ENCODE measurements at regions not wholly inside any gene's neighbourhood (a gene's known extent, or its start where the extent isn't known, plus 50 kb on each side); places are given as distances from the start of the nearest gene placed in this dataset.

DNA sequence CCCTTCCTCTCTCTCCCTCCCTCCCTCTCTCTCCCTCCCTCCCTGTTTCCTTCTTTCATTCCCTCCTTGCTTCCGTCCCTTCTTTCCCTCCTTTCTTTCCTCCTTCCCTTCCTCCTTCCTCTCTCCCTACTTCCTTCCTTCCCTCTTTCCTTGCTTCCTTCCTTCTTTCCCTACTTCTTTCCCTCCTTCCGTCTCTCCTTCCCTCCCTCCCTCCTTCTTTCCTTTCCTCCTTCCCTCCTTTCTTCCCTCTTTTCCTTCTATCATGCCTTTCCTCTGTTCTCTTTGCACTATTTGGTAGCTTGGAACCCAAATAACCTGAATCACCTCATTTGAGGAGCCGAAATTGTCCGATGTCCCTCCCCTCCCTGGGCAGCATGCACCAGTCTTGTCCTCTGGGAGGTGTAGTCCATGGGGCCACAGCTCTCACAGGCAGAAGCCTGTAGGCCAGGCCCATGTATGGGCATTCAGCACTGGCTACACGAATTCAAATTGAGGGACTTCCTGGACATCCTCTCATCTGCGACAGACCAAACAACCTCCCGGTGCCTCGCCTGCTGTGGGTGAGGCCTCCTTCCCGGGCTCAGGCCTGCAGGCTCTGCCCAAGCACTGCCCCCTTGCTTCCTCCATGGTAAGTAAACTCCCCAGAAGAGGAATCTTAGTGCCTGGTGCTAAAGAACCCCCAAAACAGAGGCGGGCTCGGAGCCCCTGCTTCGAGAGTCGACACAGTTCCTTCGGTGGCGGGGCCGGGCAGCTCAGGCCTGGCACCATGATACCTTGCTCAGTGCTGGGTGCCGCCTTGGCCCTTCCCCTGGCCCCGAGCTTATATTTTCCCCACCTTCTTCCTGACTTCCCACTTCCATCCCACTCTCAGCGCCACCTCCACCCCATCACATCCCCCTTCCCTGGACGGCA lies 454.1 kb upstream of the CADM1 start:
- no peak overlapping the region for H3K27ac Mint-ChIP-seq (ENCODE audit: unreplicated experiment)
- no peak overlapping the region for H3K4me3 Mint-ChIP-seq (ENCODE audit: unreplicated experiment)
- no peaks in the 10 kb centered on the region for H3K9me3 Mint-ChIP-seq (ENCODE audit: unreplicated experiment)
- no peak for DNase-seq (ENCODE audit: extremely low spot score, unreplicated experiment)
- no peaks in the 10 kb centered on the region for H3K36me3 Mint-ChIP-seq (ENCODE audit: unreplicated experiment)
- peaks cover 3% of the 10 kb centered on the region for H3K4me1 Mint-ChIP-seq (ENCODE audit: unreplicated experiment)
- TF ChIP-seq, protein P1, sequence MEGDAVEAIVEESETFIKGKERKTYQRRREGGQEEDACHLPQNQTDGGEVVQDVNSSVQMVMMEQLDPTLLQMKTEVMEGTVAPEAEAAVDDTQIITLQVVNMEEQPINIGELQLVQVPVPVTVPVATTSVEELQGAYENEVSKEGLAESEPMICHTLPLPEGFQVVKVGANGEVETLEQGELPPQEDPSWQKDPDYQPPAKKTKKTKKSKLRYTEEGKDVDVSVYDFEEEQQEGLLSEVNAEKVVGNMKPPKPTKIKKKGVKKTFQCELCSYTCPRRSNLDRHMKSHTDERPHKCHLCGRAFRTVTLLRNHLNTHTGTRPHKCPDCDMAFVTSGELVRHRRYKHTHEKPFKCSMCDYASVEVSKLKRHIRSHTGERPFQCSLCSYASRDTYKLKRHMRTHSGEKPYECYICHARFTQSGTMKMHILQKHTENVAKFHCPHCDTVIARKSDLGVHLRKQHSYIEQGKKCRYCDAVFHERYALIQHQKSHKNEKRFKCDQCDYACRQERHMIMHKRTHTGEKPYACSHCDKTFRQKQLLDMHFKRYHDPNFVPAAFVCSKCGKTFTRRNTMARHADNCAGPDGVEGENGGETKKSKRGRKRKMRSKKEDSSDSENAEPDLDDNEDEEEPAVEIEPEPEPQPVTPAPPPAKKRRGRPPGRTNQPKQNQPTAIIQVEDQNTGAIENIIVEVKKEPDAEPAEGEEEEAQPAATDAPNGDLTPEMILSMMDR (IDR thresholded peaks at IDR 0.05) = no peak
- H3K27me3 Mint-ChIP-seq (ENCODE audit: unreplicated experiment) = peaks cover 33% of the 10 kb centered on the region

DNA sequence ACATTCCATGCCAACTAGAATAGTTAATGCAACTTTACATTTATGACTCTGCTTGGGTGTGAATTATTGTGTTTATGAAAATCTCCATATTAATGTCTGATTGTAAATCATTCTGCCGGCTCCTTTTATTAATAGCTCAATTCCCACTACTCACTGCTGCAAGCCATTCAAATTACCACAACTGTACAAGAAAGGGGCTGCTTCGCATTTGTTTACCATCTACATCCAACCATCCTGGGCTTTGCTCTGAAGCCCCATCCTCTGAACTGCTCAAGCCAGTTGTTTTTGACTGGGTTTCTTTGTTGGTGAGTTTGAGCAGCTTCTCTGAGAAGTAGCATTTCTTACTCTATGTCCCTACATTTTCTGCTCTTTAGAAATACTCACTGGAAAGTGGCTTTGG lies 451.6 kb upstream of the CADM1 start:
- Mint-ChIP-seq H3K9me3 (ENCODE audit: unreplicated experiment) (peaks cover 9% of the 10 kb centered on the region), H3K27ac (ENCODE audit: unreplicated experiment) (no peak overlapping the region), H3K27me3 (ENCODE audit: unreplicated experiment) (peaks cover 26% of the 10 kb centered on the region), H3K4me3 (ENCODE audit: unreplicated experiment) (no peak overlapping the region), H3K36me3 (ENCODE audit: unreplicated experiment) (no peaks in the 10 kb centered on the region), H3K4me1 (ENCODE audit: unreplicated experiment) (peaks cover 3% of the 10 kb centered on the region)
- TF ChIP-seq, protein P1 (IDR thresholded peaks at IDR 0.05) = no peak
- DNase-seq (ENCODE audit: extremely low spot score, unreplicated experiment) = no peak

DNA sequence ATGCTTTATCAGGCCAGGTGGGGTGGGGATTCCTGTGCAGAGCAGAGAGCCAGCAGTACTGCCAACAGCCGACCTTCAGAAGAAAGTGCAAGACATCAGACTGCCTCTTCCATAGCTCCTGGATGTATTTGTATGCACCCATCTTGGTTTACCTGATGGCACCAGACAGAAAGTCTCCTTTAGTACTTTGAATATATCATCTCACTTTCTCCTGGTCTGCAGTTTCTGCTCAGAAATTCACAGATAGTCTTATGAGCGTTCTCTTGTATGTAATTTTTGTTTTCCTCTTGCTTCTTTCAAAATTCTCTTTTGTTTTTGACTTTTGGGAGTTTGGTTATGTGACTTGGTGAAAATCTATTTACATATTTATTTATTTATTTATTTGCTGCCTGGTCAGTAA lies 446.4 kb upstream of the CADM1 start:
- Mint-ChIP-seq H3K4me1 (ENCODE audit: unreplicated experiment) (no peaks in the 10 kb centered on the region), H3K36me3 (ENCODE audit: unreplicated experiment) (peaks cover 1% of the 10 kb centered on the region), H3K9me3 (ENCODE audit: unreplicated experiment) (peaks cover 17% of the 10 kb centered on the region), H3K4me3 (ENCODE audit: unreplicated experiment) (no peak overlapping the region), H3K27ac (ENCODE audit: unreplicated experiment) (no peak overlapping the region), H3K27me3 (ENCODE audit: unreplicated experiment) (peaks cover 23% of the 10 kb centered on the region)
- TF ChIP-seq, protein P1 (IDR thresholded peaks at IDR 0.05) = no peak
- DNase-seq (ENCODE audit: extremely low spot score, unreplicated experiment) = no peak

DNA sequence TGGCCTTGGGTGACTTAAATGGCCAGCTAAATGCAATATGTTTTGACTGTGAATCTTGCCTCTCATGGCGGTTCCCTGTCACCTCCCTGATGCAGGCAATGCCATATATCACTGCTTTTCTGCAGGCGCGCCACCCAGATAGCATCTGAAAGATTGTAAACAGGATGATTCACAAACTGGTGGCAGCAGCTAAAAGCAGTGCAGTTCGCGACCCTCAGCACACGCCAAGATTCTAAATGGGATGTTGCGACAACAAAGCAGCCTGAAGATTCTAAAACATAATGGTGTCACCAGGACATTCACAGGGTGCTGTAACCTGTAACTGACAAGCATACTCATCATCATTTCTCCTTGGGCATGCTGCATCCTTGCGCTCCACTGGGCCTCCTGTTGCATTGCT lies 440.4 kb upstream of the CADM1 start:
- TF ChIP-seq, protein P1 (IDR thresholded peaks at IDR 0.05) = no peak
- DNase-seq (ENCODE audit: extremely low spot score, unreplicated experiment) = no peak
- no peak overlapping the region for H3K27ac Mint-ChIP-seq (ENCODE audit: unreplicated experiment)

DNA sequence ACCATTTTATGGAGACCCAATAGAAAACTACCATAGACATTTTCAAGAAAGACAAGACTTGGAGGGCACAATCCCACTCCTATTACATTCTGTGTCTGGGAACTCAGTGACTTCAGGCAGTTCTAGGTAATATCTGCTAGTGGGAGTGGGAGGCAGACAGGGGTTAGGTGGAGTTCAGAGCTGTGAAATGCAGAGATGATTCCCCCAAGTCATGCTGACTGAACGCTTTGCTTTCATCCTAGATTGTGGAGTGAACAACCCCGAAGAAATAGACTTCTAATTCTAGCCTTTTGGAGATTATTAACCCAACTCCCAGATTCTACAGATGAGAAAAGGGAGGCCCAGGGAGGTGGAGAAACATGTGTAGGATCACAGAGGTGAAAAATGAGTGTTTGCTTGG lies 437.8 kb upstream of the CADM1 start:
- no peak overlapping the region for H3K4me3 Mint-ChIP-seq (ENCODE audit: unreplicated experiment)
- DNase-seq (ENCODE audit: extremely low spot score, unreplicated experiment) = no peak
- H3K9me3 Mint-ChIP-seq (ENCODE audit: unreplicated experiment) = no peaks in the 10 kb centered on the region
- no peak overlapping the region for H3K27ac Mint-ChIP-seq (ENCODE audit: unreplicated experiment)
- H3K27me3 Mint-ChIP-seq (ENCODE audit: unreplicated experiment) = peaks cover 10% of the 10 kb centered on the region
- TF ChIP-seq, protein P1 (IDR thresholded peaks at IDR 0.05) = no peak
- no peaks in the 10 kb centered on the region for H3K36me3 Mint-ChIP-seq (ENCODE audit: unreplicated experiment)
- H3K4me1 Mint-ChIP-seq (ENCODE audit: unreplicated experiment) = peaks cover 34% of the 10 kb centered on the region

More for the DNA sequence above, 440.4 kb upstream of the CADM1 start:
- H3K4me1 Mint-ChIP-seq (ENCODE audit: unreplicated experiment) = peaks cover 19% of the 10 kb centered on the region
- H3K4me3 Mint-ChIP-seq (ENCODE audit: unreplicated experiment) = no peak overlapping the region
- peaks cover 24% of the 10 kb centered on the region for H3K27me3 Mint-ChIP-seq (ENCODE audit: unreplicated experiment)
- H3K36me3 Mint-ChIP-seq (ENCODE audit: unreplicated experiment) = no peaks in the 10 kb centered on the region
- peaks cover 1% of the 10 kb centered on the region for H3K9me3 Mint-ChIP-seq (ENCODE audit: unreplicated experiment)
